K562 (cell line): ENCODE measurements at regions not wholly inside any gene's neighbourhood (a gene's known extent, or its start where the extent isn't known, plus 50 kb on each side); places are given as distances from the start of the nearest gene placed in this dataset.
A peak's percentile ranks its signal among the peaks of the same experiment; 100 is the strongest.

Experiments used
- ATAC-seq: fragments of 200-7000 bp; cut with Tn5 transposase; 3 replicates; pipeline ENCODE4 v1.9.1; 2020; ENCODE audit warnings: moderate library complexity
- BruUV-seq: library from RNA; stranded (reverse); fragments of 400-500 nt; replicated peaks from 2 replicates; lab custom pipeline; 2021; lab: Mats Ljungman, UMichigan
- CTCF ChIA-PET: fragments of 300-600 bp; formaldehyde crosslinking; extraction: SDS; loops from one replicate; lab custom pipeline; 2021; ENCODE audit warnings: low intra/inter-chr PET ratio; lab: Yijun Ruan, JAX
- POLR2A ChIA-PET: fragments of 300-600, 350-650 bp; sonication (Branson Sonifier 250); formaldehyde crosslinking; extraction: SDS; loops from one replicate; lab custom pipeline; 2021; ENCODE audit warnings: antibody characterized with exemption, inconsistent platforms; lab: Yijun Ruan, JAX
- DNase-seq, 4 experiments: peaks; one replicate each; pipeline versions ENCODE4 v3.0.0 to v3.0.0-alpha.2; 2011 to 2018; ENCODE audit warnings: low spot score in 3 of 4, mixed read lengths in 3 of 4; ENCODE audit errors: extremely low read depth in 1 of 4
- FAIRE-seq: peaks from 2 replicates; lab custom pipeline; 2011; peaks lifted over from hg19 to GRCh38; lab: Jason Lieb, UNC
- H2AFZ ChIP-seq: 2 replicates; pipeline ENCODE4 v1.6.0; 2011; ENCODE audit warnings: low read depth, low read length, control low read depth, inconsistent platforms
- H3K27ac ChIP-seq: fragments of 200-600 bp; 3 replicates; pipeline ENCODE4 v1.8.0; 2011; ENCODE audit warnings: low read depth, mild to moderate bottlenecking, control low read depth, inconsistent platforms, low read length, moderate library complexity, mixed read lengths; ENCODE audit errors: extremely low read depth
- H3K27me3 ChIP-seq, 2 experiments: fragments of 300-600 bp in 1 of 2; 2 replicates in 1 of 2; 3 replicates in 1 of 2; pipeline versions ENCODE4 v1.6.0 to v1.8.0; 2011; ENCODE audit warnings: inconsistent platforms in 2 of 2, low read length in 2 of 2, mild to moderate bottlenecking in 1 of 2, mixed read lengths in 1 of 2, moderate library complexity in 1 of 2; ENCODE audit not compliant: control insufficient read depth in 2 of 2, insufficient read depth in 2 of 2
- H3K36me3 ChIP-seq: fragments of 300-600 bp; 3 replicates; pipeline ENCODE4 v1.8.0; 2011; ENCODE audit warnings: mild to moderate bottlenecking, low read length, inconsistent platforms; ENCODE audit not compliant: control insufficient read depth, insufficient read depth
- H3K4me1 ChIP-seq, 2 experiments: fragments of 200-600 bp in 1 of 2; replicated peaks in 1 of 2; 2 replicates in 1 of 2; 3 replicates in 1 of 2; pipeline versions ENCODE4 v1.5.1 to v1.8.0; 2011; ENCODE audit warnings: inconsistent platforms in 2 of 2, low read length in 2 of 2, mild to moderate bottlenecking in 1 of 2, mixed read lengths in 1 of 2, moderate library complexity in 1 of 2; ENCODE audit not compliant: control insufficient read depth in 2 of 2, insufficient read depth in 2 of 2
- H3K4me2 ChIP-seq: 2 replicates; pipeline ENCODE4 v1.6.1; 2011; ENCODE audit warnings: low read length, control low read depth, inconsistent platforms, mixed read lengths; ENCODE audit not compliant: insufficient read depth
- H3K4me3 ChIP-seq: fragments of 200-600 bp; sonication (generic), shearing (Covaris generic); 2 replicates; pipeline ENCODE4 v1.5.1; 2016; ENCODE audit warnings: control low read depth, inconsistent platforms
- H3K79me2 ChIP-seq: fragments of 200-600 bp; 3 replicates; pipeline ENCODE4 v1.8.0; 2011; ENCODE audit warnings: low read length, inconsistent platforms; ENCODE audit not compliant: control insufficient read depth, insufficient read depth
- H3K9ac ChIP-seq, 2 experiments: 2 replicates each; pipeline versions ENCODE4 v1.6.0 to v1.6.1; 2011; ENCODE audit warnings: low read depth in 2 of 2, low read length in 2 of 2, control low read depth in 1 of 2, inconsistent platforms in 1 of 2, mild to moderate bottlenecking in 1 of 2, mixed read lengths in 1 of 2; ENCODE audit not compliant: insufficient read depth in 1 of 2
- H3K9me1 ChIP-seq: one replicate; pipeline ENCODE4 v1.6.0; 2011; ENCODE audit warnings: inconsistent platforms, mild to moderate bottlenecking, low read length, moderate library complexity; ENCODE audit not compliant: control insufficient read depth, insufficient read depth
- H3K9me3 ChIP-seq: replicated peaks from 2 replicates; pipeline ENCODE4 v1.5.1; 2011; ENCODE audit warnings: low read depth, low read length, inconsistent platforms; ENCODE audit not compliant: control insufficient read depth, insufficient read depth
- H4K20me1 ChIP-seq: replicated peaks from 2 replicates; pipeline ENCODE4 v1.6.1; 2011; ENCODE audit warnings: low read length, inconsistent platforms, mixed read lengths; ENCODE audit not compliant: control insufficient read depth, insufficient read depth
- DMBX1 ChIP-seq: fragments of 250-450 bp; sonication (Bioruptor Pico); IDR thresholded peaks from 2 replicates; pipeline ENCODE4 v1.8.0; 2022; ENCODE audit warnings: inconsistent platforms, mild to moderate bottlenecking, moderate library complexity, borderline replicate concordance
- DPF2 ChIP-seq: fragments of 450-650 bp; IDR thresholded peaks from 2 replicates; pipeline ENCODE4 v1.6.1; 2016
- ELK1 ChIP-seq: sonication (generic); formaldehyde crosslinking; IDR thresholded peaks from 2 replicates; pipeline ENCODE4 v1.8.1; 2022; ENCODE audit warnings: missing genetic modification reagents
- GABPB1 ChIP-seq: sonication (generic); formaldehyde crosslinking; IDR thresholded peaks from 2 replicates; pipeline ENCODE4 v1.8.0; 2022; ENCODE audit warnings: mild to moderate bottlenecking, missing genetic modification reagents
- GTF3C2 ChIP-seq: IDR thresholded peaks from 3 replicates; pipeline ENCODE4 v1.6.1; 2011; ENCODE audit warnings: borderline replicate concordance, mild to moderate bottlenecking, moderate library complexity; ENCODE audit not compliant: insufficient read length; ENCODE audit errors: extremely low read depth
- HDAC2 ChIP-seq: fragments of 450-650 bp; IDR thresholded peaks from 2 replicates; pipeline ENCODE4 v1.6.1; 2016; ENCODE audit warnings: mild to moderate bottlenecking
- LCOR ChIP-seq: sonication (generic); formaldehyde crosslinking; IDR thresholded peaks from 2 replicates; pipeline ENCODE4 v1.8.0; 2022; ENCODE audit warnings: mild to moderate bottlenecking, missing genetic modification reagents
- MBD2 ChIP-seq: sonication (generic); IDR thresholded peaks from 2 replicates; pipeline ENCODE4 v1.6.1; 2016; ENCODE audit warnings: low read depth, borderline replicate concordance
- NFRKB ChIP-seq: fragments of 450-650 bp; IDR thresholded peaks from 2 replicates; pipeline ENCODE4 v1.6.1; 2016; ENCODE audit warnings: low read depth
- TBL1XR1 ChIP-seq, 2 experiments: IDR thresholded peaks; 2 replicates each; pipeline ENCODE4 v1.6.1; 2012; ENCODE audit warnings: improper control_type of control experiment in 2 of 2, low read length in 2 of 2, mild to moderate bottlenecking in 1 of 2
- YY1 ChIP-seq, 3 experiments: IDR thresholded peaks; 2 replicates each; pipeline ENCODE4 v1.6.1; 2011; ENCODE audit warnings: low read length in 2 of 3, mild to moderate bottlenecking in 2 of 3, moderate library complexity in 2 of 3, borderline replicate concordance in 1 of 3, control low read depth in 1 of 3, low read depth in 1 of 3; ENCODE audit not compliant: insufficient read depth in 3 of 3, insufficient replicate concordance in 2 of 3, control insufficient read depth in 1 of 3, insufficient read length in 1 of 3; ENCODE audit errors: extremely low read depth in 1 of 3
- ZNF445 ChIP-seq: fragments of 250-450 bp; sonication (Bioruptor Pico); IDR thresholded peaks from 2 replicates; pipeline ENCODE4 v1.4.0; 2020; ENCODE audit warnings: low read depth, mild to moderate bottlenecking, moderate library complexity
- ZNF584 ChIP-seq: fragments of 200-800 bp; sonication (Bioruptor generic); IDR thresholded peaks from 2 replicates; pipeline ENCODE4 v1.6.1; 2016; ENCODE audit warnings: low read depth, mild to moderate bottlenecking, missing genetic modification characterization, missing compliant biosample characterization
- WGBS: fragments of 100-300 bp; shearing (Covaris generic); methylation state at CpG from one replicate; pipeline ENCODE4 v1.1.6; 2016; ENCODE audit warnings: low coverage, mixed read lengths; ENCODE audit not compliant: insufficient coverage; ENCODE audit errors: missing lambda C conversion rate; 5-methylcytosine and 5-hydroxymethylcytosine counted together
- in situ Hi-C: fragments of 300-500 bp; cut with MboI; formaldehyde crosslinking; loops from 4 replicates; pipeline ENCODE4 v1.15.0; 2018; ENCODE audit warnings: inconsistent platforms, mixed read lengths
- intact Hi-C: fragments of 100-400 bp; cut with micrococcal nuclease; formaldehyde crosslinking; loops from 2 replicates; pipeline ENCODE4 v1.14.2; 2022

- DNase-seq (peak in 1 of 4 experiments; percentile 63), FAIRE-seq (no peak), ATAC-seq (peak; percentile 3)
- Histone ChIP-seq H3K9me3 (no peaks in the 10 kb centered on the region), H3K4me1 (peaks cover 4 to 25% of the 10 kb centered on the region in 2 experiments; a peak in 4 of 5 replicates), H3K4me2 (peak overlapping the region; percentile 90), H3K9ac (peak overlapping the region; percentile 78 to 90), H3K27me3 (no peaks in the 10 kb centered on the region), H3K9me1 (no peaks in the 10 kb centered on the region), H3K36me3 (no peaks in the 10 kb centered on the region), H2AFZ (peak overlapping the region; percentile 96), H4K20me1 (no peaks in the 10 kb centered on the region), H3K4me3 (peak overlapping the region; percentile 50), H3K79me2 (no peaks in the 10 kb centered on the region), H3K27ac (peak overlapping the region; percentile 77)
- intact Hi-C loops (loop anchor here (2.0 to 5.0 kb wide), 6 partner anchors 26 to 247 kb away; no protein-coding TSS in a partner anchor), in situ Hi-C loops (no loop called here)
- CTCF ChIA-PET = no interaction called here
- no TSS peak for BruUV-seq
- under 1% methylated on average over 20 of the region's 20 CpGs for WGBS
- POLR2A ChIA-PET = interaction anchor here (0.6 to 1.7 kb wide), 21 partner anchors 8 to 397 kb away, joined by 3 to 11 read pairs (median 3); partner anchors contain the start of gene ZNF184
- peak in 1 of 3 experiments; percentile 47 for TF ChIP-seq YY1 (IDR thresholded peaks at IDR 0.05; ENCODE audit: borderline replicate concordance in 1 of 3, control insufficient read depth in 1 of 3, extremely low read depth in 1 of 3, insufficient read depth in 3 of 3, insufficient read length in 1 of 3, insufficient replicate concordance in 2 of 3, low read depth in 1 of 3, low read length in 2 of 3)
- TF ChIP-seq ZNF584 (CRISPR knock-in tag) = no peak
- 0 out of 2 replicates have a peak, but pooled peaks have one; percentile 9 for TF ChIP-seq GABPB1
- 0 out of 2 replicates have a peak, but pooled peaks have one; percentile 13 for TF ChIP-seq HDAC2
- TF ChIP-seq LCOR (CRISPR knock-in tag) = 0 out of 2 replicates have a peak, but pooled peaks have one; percentile 4
- no peak; the same call in 1 of the 2 replicates for TF ChIP-seq ZNF445
- TF ChIP-seq NFRKB = peak; percentile 66; the same call in 1 of the 2 replicates
- TF ChIP-seq DPF2 = no peak
- TF ChIP-seq ELK1 (CRISPR knock-in tag) = no peak
- TF ChIP-seq TBL1XR1 (IDR thresholded peaks at IDR 0.05; ENCODE audit: low read length in 2 of 2) = 0 out of 4 replicates have a peak, but pooled peaks of 1 of the 2 experiments have one; percentile 5
- no peak for TF ChIP-seq MBD2
- no peak for TF ChIP-seq DMBX1 (CRISPR knock-in tag)
- no peak for TF ChIP-seq GTF3C2
Measured at GRCh38 chr6:27544612-27545260, 71.8 kb upstream of the ZNF184 start.
